Superior temporal gyrus (tissue), 1 donor: ENCODE measurements at regions not wholly inside any gene's neighbourhood (a gene's known extent, or its start where the extent isn't known, plus 50 kb on each side); places are given as distances from the start of the nearest gene placed in this dataset.

Source experiments
- DNase-seq: peaks from one replicate; pipeline ENCODE4 v3.0.0-alpha.2; 2016; ENCODE audit errors: extremely low spot score

DNA sequence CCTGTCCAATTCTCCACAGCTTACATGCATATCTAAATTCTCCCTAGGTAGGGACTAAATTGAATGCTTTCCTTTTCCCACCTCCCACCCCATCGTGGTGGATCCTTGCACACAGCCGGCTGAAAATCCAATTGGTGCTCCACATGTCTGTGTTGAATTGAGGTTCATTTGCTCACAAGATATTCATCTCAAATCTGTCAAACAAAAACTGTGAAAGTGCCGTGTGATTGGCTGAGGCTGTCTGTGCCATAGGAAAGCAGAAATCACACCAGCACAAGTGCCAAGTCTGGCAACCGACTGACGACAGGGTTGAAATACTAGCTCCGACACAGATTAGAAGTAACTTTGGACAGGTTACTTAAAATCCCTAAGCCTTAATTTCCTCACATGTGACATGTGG is 823.3 kb downstream of the TDRD15 start:
- peak; percentile 11 for DNase-seq

GRCh38 chr2:21966139-21966538 is 842.4 kb downstream of the TDRD15 start:
- no peak for DNase-seq

- no peak for DNase-seq
Observed at GRCh38 chr2:21970971-21971370, 847.2 kb downstream of the TDRD15 start.

- DNase-seq, result no peak
Observed at GRCh38 chr2:21972586-21972985, 848.8 kb downstream of the TDRD15 start.

- no peak for DNase-seq
Observed at GRCh38 chr2:21981127-21981526, 857.4 kb downstream of the TDRD15 start.

- DNase-seq, result no peak
Observed at GRCh38 chr2:21993002-21993401, 869.2 kb downstream of the TDRD15 start.

GRCh38 chr2:21996339-21996738 is 872.6 kb downstream of the TDRD15 start:
- no peak for DNase-seq

DNA sequence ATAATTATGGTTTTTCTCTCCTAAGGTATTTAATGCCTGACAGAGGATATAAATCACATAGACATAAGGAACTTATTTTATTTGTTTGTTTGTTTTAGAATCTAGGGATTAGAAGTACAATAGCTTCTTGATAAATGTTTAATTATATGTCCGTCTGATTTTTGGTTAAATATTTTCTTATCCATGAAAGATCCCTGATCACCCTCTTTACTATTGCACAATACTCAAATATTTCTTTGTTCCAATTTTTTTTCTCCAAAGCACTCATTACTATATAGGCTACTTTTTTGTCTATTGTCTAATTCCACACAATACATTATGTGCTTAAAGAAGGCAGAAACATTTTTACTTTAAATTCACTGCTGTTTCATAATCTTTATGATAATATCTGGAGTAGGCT is 875.8 kb downstream of the TDRD15 start:
- DNase-seq, result no peak

DNA sequence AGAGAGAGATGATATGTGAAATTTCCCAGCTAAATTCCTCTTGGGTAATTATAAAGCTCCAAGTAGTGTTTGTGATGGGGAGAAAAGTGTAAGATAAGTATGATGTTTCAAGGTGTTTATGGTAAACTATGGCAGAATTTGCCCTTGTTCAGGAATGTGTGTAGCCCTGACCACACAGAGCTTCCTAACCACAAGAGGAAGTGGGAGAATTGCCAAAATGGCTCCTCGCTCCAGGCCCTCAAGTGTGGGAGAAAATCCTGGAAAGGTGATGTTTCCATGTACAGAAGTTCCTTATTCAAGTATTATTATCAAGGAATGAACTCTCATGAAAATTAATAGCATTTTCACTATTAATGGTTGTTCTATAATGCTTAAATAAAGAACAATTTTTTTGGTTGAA is 878.3 kb downstream of the TDRD15 start:
- no peak for DNase-seq

GRCh38 chr2:22003270-22003669 is 879.5 kb downstream of the TDRD15 start:
- DNase-seq, result no peak

- no peak for DNase-seq
Observed at GRCh38 chr2:22011048-22011447, 887.3 kb downstream of the TDRD15 start.

- DNase-seq, result no peak
Observed at GRCh38 chr2:22020091-22020742, 896.4 kb downstream of the TDRD15 start.

DNA sequence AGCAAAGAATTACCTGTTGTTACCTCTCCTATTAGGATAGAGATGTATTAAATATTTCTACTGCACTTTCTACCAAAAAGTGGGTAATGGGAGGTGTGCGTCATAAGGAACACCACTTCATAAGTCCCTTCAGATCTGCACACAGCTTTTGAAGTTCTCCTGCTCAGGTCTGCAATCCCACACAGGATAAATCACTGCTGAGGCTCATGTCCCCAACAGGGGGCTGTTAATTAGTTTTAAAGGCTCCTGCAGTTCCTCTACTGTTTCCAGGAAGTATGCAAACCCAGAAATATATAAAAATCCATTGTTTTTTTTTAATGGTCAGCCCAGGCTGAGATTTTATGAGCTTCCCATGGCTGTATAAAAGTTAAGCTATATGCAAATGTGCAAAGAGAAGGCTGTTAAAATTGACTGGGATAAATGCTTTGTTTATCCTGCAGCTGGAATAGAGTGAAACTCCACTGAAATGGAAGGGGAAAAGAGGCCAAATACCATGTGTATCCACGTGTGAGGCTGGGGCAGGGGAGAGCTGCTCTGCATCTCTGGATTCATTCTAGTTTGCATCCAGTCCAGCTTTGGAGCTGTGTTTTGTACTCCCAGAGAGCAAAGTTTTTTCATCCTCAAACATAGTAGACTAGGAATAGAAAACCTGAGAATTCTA is 903.7 kb downstream of the TDRD15 start:
- no peak for DNase-seq

DNA sequence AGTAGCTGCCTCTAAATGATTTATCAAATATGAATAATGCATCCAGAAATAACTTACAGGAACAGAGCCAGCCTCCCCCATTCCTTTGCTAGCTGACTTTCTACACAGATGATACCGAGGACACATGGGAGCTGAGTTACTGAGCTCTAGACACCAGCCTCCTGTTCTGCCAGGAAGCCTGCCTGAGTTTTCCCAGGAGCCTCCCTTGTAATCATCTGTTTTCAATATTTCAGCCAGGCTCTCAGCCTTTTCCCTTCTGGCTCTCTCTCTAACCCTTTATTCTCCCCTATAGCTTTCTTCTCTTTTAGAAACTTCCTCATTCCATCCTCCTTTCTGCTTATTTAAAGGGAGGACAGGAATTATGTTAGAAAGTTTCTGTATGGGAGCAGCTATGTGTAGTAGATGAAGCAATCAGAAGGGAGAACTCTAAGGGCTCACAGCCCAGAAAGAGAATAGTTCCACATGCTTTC is 911.6 kb downstream of the TDRD15 start:
- DNase-seq, result no peak

DNA sequence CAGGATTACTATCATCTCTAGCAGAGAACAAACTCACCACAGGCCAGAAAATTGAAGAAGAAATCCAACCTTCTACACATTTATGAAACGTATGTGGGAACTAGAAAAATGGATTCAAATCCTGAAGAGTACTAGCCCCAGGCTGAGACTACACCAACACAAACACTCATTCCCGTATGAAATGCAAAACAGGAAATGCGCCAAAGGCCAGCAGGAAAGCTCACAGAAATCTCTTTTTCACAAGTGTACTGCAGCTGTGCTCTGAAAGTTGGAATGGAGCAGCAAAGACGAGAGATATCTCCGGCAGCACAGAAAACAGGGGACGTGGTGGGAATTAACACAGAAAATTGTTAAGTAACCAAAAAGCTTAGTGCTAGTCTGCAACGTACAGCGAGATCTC is 913.5 kb downstream of the TDRD15 start:
- peak; percentile 50 for DNase-seq

DNA sequence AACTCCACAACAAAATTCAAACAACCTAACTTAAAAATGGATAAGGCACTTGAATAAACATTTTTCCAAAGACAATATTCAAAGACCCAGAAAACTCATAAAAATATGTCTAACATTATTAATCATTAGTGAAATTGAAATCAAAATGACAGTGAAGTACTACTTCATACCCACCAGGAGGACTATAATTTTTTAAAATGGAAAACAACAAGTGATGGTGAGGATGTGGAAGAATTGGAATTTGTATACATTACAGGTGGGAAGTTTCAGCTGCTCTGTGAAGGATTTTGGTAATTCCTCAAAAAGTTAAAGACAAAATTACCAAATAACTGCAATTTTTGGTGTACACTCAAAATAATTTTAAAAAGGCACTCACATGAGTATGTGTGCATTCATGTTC is 920.0 kb downstream of the TDRD15 start:
- no peak for DNase-seq

GRCh38 chr2:22055784-22056620 is 932.2 kb downstream of the TDRD15 start:
- no peak for DNase-seq

DNA sequence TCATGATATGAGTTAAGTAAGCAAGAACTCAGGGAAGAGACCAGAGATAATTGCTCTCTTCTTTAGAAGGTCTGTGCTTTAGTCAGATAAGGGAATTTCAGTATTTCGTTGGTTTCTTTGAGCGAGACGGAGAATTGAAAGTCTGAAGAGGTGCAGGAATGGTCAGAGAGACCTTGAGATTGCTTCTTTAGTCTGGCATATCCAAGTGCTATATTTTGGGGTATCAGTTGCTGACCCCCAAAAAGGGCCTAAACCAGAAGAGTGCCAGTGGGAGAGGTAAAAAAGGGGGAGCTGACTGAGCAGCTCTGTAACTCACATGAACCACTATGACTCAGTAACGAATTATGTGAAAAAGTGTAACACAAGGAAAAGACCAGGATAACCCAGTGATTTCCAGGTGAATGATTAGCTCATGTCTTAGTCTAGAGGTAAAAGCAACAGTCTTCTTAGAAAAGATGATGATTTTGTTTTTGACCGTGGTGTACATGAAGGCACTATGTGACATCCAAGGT is 932.9 kb downstream of the TDRD15 start:
- DNase-seq, result no peak

GRCh38 chr2:22062679-22063078 is 938.9 kb downstream of the TDRD15 start:
- DNase-seq, result no peak

DNA sequence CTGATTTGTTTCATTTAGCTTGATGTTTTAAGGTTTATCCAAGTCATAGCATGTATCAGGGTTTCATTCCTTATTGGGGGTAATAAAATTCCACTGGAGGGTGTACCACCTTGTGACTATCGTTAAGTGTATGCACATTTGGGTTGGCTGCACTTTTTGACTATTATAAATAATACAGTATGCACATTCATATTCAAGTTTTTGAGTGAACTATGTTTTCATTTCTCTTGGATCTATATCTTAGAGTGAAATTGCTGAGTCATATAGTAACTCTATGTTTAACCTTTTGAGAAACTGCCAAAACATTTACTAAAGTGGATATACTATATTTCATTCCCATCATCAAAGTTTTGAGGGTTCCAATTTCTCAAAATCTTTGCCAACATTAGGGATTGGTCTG is 952.7 kb downstream of the TDRD15 start:
- DNase-seq, result no peak

DNA sequence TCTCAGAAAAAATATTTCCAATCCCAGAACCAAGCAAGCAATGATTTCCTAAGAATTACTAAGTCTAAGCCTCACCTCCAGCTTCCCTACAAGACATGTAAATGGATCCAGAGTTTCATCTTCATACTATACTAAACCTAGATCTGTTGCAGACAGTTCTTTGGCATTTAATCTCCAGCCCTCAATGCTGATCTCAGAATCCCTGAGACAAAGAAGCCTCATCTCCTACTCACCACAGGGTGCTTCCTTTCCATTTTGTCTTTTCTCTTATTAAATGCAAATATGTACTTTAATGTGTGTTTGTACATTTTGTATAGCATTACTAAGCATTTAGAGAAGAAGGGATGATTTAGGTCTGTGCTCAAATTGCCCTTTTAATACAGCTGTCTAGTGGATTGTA is 954.9 kb downstream of the TDRD15 start:
- no peak for DNase-seq

DNA sequence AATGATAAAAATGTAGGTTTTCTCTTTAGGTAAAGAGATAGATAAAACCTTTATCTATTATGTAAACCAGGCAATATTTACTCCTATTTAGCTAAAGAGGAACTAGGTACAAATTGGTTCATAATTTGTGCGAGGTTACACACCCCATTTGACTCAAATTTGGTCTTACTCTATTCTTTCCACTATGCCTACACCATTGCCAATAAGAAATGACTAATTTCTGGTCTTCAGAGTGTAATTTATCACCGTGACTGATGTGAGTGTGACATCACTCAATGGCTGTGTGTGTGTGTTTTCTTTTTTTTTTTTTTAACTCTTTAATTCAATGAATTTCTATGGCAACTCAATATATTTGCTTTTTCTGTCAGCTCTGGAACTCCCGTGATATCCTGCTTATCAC is 955.8 kb downstream of the TDRD15 start:
- no peak for DNase-seq

DNA sequence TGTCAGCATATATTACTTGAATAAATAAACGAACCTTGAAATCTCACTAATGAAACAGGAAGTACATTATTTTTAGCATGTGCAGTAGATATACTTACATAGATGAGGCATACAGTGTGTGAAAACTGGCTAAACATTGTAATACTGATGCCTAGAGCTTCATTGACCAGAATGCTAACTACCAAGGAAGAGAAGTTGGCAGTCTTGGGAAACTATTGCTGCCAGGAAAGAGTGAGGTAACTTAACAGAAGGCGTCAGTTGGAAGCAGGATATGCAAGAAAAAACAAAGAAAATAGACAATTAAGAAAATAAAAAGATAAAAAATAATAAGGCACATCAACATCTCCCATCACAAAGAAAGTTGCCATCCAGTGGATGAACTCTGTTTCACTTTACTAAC is 963.0 kb downstream of the TDRD15 start:
- peak; percentile 38 for DNase-seq
